H1 (cell line): ENCODE measurements at regions not wholly inside any gene's neighbourhood (a gene's known extent, or its start where the extent isn't known, plus 50 kb on each side); places are given as distances from the start of the nearest gene placed in this dataset.

ENCODE experiments used
- CTCF ChIA-PET: fragments of 300-600 bp; sonication (Branson Sonifier 250); formaldehyde crosslinking; loops from one replicate; lab custom pipeline; 2021; ENCODE audit not compliant: partially characterized antibody; lab: Charles Lee
- POLR2A ChIA-PET: fragments of 300-600 bp; sonication (Branson Sonifier 250); formaldehyde crosslinking; loops from one replicate; lab custom pipeline; 2021; ENCODE audit warnings: inconsistent platforms; ENCODE audit not compliant: partially characterized antibody; lab: Charles Lee
- DNase-seq, 2 experiments: peaks; one replicate each; pipeline versions ENCODE4 v3.0.0 to v3.0.0-alpha.2; 2010 to 2022; ENCODE audit warnings: low spot score in 2 of 2, low read depth in 1 of 2, mixed read lengths in 1 of 2
- FAIRE-seq: peaks from 2 replicates; lab custom pipeline; 2011; peaks lifted over from hg19 to GRCh38; lab: Jason Lieb, UNC
- H2AFZ ChIP-seq: 2 replicates; pipeline ENCODE4 v1.8.1; 2012; ENCODE audit warnings: low read length, inconsistent platforms
- H2AK5ac ChIP-seq: 2 replicates; pipeline ENCODE4 v1.6.1; 2013; ENCODE audit warnings: low read depth, low read length
- H2BK120ac ChIP-seq: replicated peaks from 2 replicates; pipeline ENCODE3; 2013; ENCODE audit warnings: low read depth, low read length, inconsistent platforms
- H2BK12ac ChIP-seq: 2 replicates; pipeline ENCODE4 v1.6.1; 2013; ENCODE audit warnings: low read depth, low read length
- H2BK15ac ChIP-seq: 2 replicates; pipeline ENCODE4 v1.6.1; 2013; ENCODE audit warnings: low read length
- H2BK20ac ChIP-seq: 2 replicates; pipeline ENCODE4 v1.6.1; 2013; ENCODE audit warnings: low read length
- H2BK5ac ChIP-seq: 2 replicates; pipeline ENCODE4 v1.6.1; 2013; ENCODE audit warnings: low read depth, low read length
- H3K14ac ChIP-seq: 2 replicates; pipeline ENCODE4 v1.6.1; 2013; ENCODE audit warnings: inconsistent platforms; ENCODE audit not compliant: insufficient read length
- H3K18ac ChIP-seq: 2 replicates; pipeline ENCODE4 v1.6.1; 2013; ENCODE audit warnings: low read length; ENCODE audit errors: extremely low read depth
- H3K23ac ChIP-seq: 2 replicates; pipeline ENCODE4 v1.6.1; 2013; ENCODE audit warnings: inconsistent platforms; ENCODE audit not compliant: insufficient read length
- H3K23me2 ChIP-seq: 2 replicates; pipeline ENCODE4 v1.6.1; 2013; ENCODE audit warnings: low read depth, low read length
- H3K27ac ChIP-seq: 2 replicates; pipeline ENCODE4 v1.6.1; 2011; ENCODE audit warnings: low read depth, low read length, inconsistent platforms
- H3K27me3 ChIP-seq, 4 experiments: replicated peaks in 1 of 4; 1 replicate in 1 of 4; 2 replicates in 3 of 4; pipeline versions ENCODE4 v1.6.1 to v1.8.1; 2011 to 2013; ENCODE audit warnings: low read length in 3 of 4, mild to moderate bottlenecking in 3 of 4, inconsistent platforms in 2 of 4, mixed read lengths in 2 of 4, moderate library complexity in 1 of 4; ENCODE audit not compliant: control insufficient read depth in 3 of 4, insufficient read depth in 3 of 4; ENCODE audit errors: extremely low read depth in 1 of 4
- H3K36me3 ChIP-seq, 4 experiments: 2 replicates each; pipeline versions ENCODE4 v1.6.1 to v1.8.1; 2011 to 2013; ENCODE audit warnings: mild to moderate bottlenecking in 4 of 4, low read length in 3 of 4, moderate library complexity in 2 of 4, control low read depth in 1 of 4, inconsistent platforms in 1 of 4; ENCODE audit not compliant: insufficient read depth in 4 of 4, control insufficient read depth in 2 of 4
- H3K4ac ChIP-seq: replicated peaks from 2 replicates; pipeline ENCODE3; 2013; ENCODE audit warnings: low read length, low read depth, mixed read lengths, inconsistent platforms; ENCODE audit not compliant: insufficient read length
- H3K4me1 ChIP-seq, 4 experiments: replicated peaks in 1 of 4; 1 replicate in 1 of 4; 2 replicates in 3 of 4; pipeline versions ENCODE4 v1.6.1 to v1.8.1; 2011 to 2013; ENCODE audit warnings: low read length in 3 of 4, inconsistent platforms in 2 of 4, mixed read lengths in 1 of 4; ENCODE audit not compliant: insufficient read depth in 4 of 4, control insufficient read depth in 3 of 4
- H3K4me2 ChIP-seq, 2 experiments: 2 replicates each; pipeline versions ENCODE4 v1.6.1 to v1.8.1; 2011 to 2013; ENCODE audit warnings: low read depth in 2 of 2, low read length in 2 of 2, control low read depth in 1 of 2, inconsistent platforms in 1 of 2, mild to moderate bottlenecking in 1 of 2; ENCODE audit not compliant: insufficient read depth in 1 of 2
- H3K4me3 ChIP-seq, 4 experiments: fragments of 200-600, 300-600 bp in 1 of 4; sonication (generic), shearing (Covaris generic), sonication (Bioruptor Twin) in 1 of 4; 2 replicates each; pipeline versions ENCODE4 v1.5.1 to v1.8.1; 2011 to 2016; ENCODE audit warnings: low read length in 4 of 4, low read depth in 3 of 4, control low read depth in 2 of 4, inconsistent platforms in 2 of 4, mild to moderate bottlenecking in 2 of 4, mixed read lengths in 1 of 4, moderate library complexity in 1 of 4; ENCODE audit not compliant: insufficient read depth in 2 of 4; ENCODE audit errors: extremely low read depth in 1 of 4
- H3K56ac ChIP-seq: replicated peaks from 2 replicates; pipeline ENCODE3; 2013; ENCODE audit warnings: low read depth, mild to moderate bottlenecking, mixed read lengths, low read length, inconsistent platforms; ENCODE audit not compliant: insufficient read length
- H3K79me1 ChIP-seq: 2 replicates; pipeline ENCODE4 v1.6.1; 2013; ENCODE audit warnings: low read depth, low read length, control low read depth
- H3K79me2 ChIP-seq, 2 experiments: 2 replicates each; pipeline versions ENCODE4 v1.6.1 to v1.8.1; 2012 to 2013; ENCODE audit warnings: low read length in 2 of 2, mild to moderate bottlenecking in 2 of 2, inconsistent platforms in 1 of 2; ENCODE audit not compliant: insufficient read depth in 2 of 2, control insufficient read depth in 1 of 2
- H3K9ac ChIP-seq, 4 experiments: replicated peaks in 1 of 4; 1 replicate in 1 of 4; 2 replicates in 3 of 4; pipeline versions ENCODE4 v1.6.1 to v1.8.1; 2011 to 2013; ENCODE audit warnings: low read depth in 3 of 4, low read length in 3 of 4, control low read depth in 2 of 4, mild to moderate bottlenecking in 2 of 4, moderate library complexity in 2 of 4, inconsistent platforms in 1 of 4; ENCODE audit errors: extremely low read depth in 1 of 4
- H3K9me3 ChIP-seq, 2 experiments: 2 replicates each; pipeline versions ENCODE4 v1.6.1 to v1.8.1; 2012 to 2013; ENCODE audit warnings: mild to moderate bottlenecking in 2 of 2, moderate library complexity in 2 of 2, control low read depth in 1 of 2, inconsistent platforms in 1 of 2, low read depth in 1 of 2, low read length in 1 of 2, mixed read lengths in 1 of 2; ENCODE audit not compliant: insufficient read depth in 2 of 2
- H4K20me1 ChIP-seq, 2 experiments: replicated peaks in 1 of 2; 2 replicates each; pipeline versions ENCODE3 to v1.8.1; 2011 to 2013; ENCODE audit warnings: inconsistent platforms in 2 of 2, low read length in 2 of 2, mild to moderate bottlenecking in 1 of 2; ENCODE audit not compliant: insufficient read depth in 2 of 2, control insufficient read depth in 1 of 2
- H4K5ac ChIP-seq: 2 replicates; pipeline ENCODE4 v1.6.1; 2013; ENCODE audit warnings: low read length, low read depth, mixed read lengths, inconsistent platforms; ENCODE audit not compliant: insufficient read length
- H4K8ac ChIP-seq: 2 replicates; pipeline ENCODE4 v1.8.0; 2013; ENCODE audit warnings: mild to moderate bottlenecking, moderate library complexity, low read length, inconsistent platforms; ENCODE audit not compliant: insufficient read depth; ENCODE audit errors: extremely low read depth
- H4K91ac ChIP-seq: replicated peaks from 2 replicates; pipeline ENCODE3; 2013; ENCODE audit warnings: low read length, mixed read lengths, inconsistent platforms; ENCODE audit not compliant: insufficient read length
- MAX ChIP-seq: IDR thresholded peaks from 2 replicates; pipeline ENCODE4 v1.6.1; 2012; ENCODE audit warnings: inconsistent platforms
- POU5F1 ChIP-seq: IDR thresholded peaks from 2 replicates; pipeline ENCODE4 v1.6.1; 2011; ENCODE audit warnings: low read depth, mild to moderate bottlenecking, low read length, moderate library complexity
- SIN3A ChIP-seq, 2 experiments: IDR thresholded peaks in 1 of 2; conservative IDR thresholded peaks in 1 of 2; 2 replicates each; pipeline ENCODE4 v1.6.1; 2011 to 2012; ENCODE audit warnings: low read length in 2 of 2, improper control_type of control experiment in 1 of 2, low read depth in 1 of 2, mild to moderate bottlenecking in 1 of 2
- YY1 ChIP-seq: IDR thresholded peaks from 2 replicates; pipeline ENCODE4 v1.6.1; 2011; ENCODE audit warnings: low read depth, mild to moderate bottlenecking, low read length
- WGBS, 2 experiments: shearing (Covaris generic) in 1 of 2; methylation state at CpG; one replicate each; pipeline versions ENCODE4 v1.1.6 to v1.1.7; 2013 to 2015; ENCODE audit warnings: low lambda C conversion rate in 2 of 2, mixed read lengths in 2 of 2, inconsistent platforms in 1 of 2, low coverage in 1 of 2, missing lambda C conversion rate in 1 of 2; ENCODE audit not compliant: insufficient replicate concordance in 2 of 2, insufficient coverage in 1 of 2, insufficient read length in 1 of 2; ENCODE audit errors: extremely low coverage in 1 of 2, missing lambda C conversion rate in 1 of 2; 5-methylcytosine and 5-hydroxymethylcytosine counted together

- Histone ChIP-seq H2AK5ac (no peak overlapping the region), H4K20me1 (no peaks in the 10 kb centered on the region), H3K18ac (no peak overlapping the region), H2AFZ (no peak overlapping the region), H3K4ac (no peak overlapping the region), H2BK15ac (no peak overlapping the region), H3K4me2 (no peak overlapping the region), H2BK12ac (no peak overlapping the region), H3K23me2 (no peaks in the 10 kb centered on the region), H3K79me2 (no peaks in the 10 kb centered on the region), H3K27me3 (no peaks in the 10 kb centered on the region), H3K23ac (no peak overlapping the region), H3K9ac (no peak overlapping the region), H3K4me1 (peaks cover 0 to 9% (median 3%) of the 10 kb centered on the region in 4 experiments; a peak in 4 of 7 replicates), H4K91ac (no peak overlapping the region), H3K56ac (no peak overlapping the region), H3K27ac (no peak overlapping the region), H2BK5ac (no peak overlapping the region), H4K8ac (no peak overlapping the region), H2BK20ac (no peak overlapping the region), H4K5ac (no peak overlapping the region), H3K14ac (no peak overlapping the region), H3K4me3 (no peak overlapping the region), H2BK120ac (no peak overlapping the region), H3K79me1 (no peaks in the 10 kb centered on the region), H3K9me3 (peaks cover 0 to 4% of the 10 kb centered on the region in 2 experiments; a peak in 1 of 4 replicates), H3K36me3 (no peaks in the 10 kb centered on the region)
- DNase-seq (no peak), FAIRE-seq (no peak)
- ChIA-PET CTCF (no interaction called here), POLR2A (no interaction called here)
- 90% methylated on average over 3 of the region's 3 CpGs; no CpG with 5 or more reads in 1 of the 2 experiments for WGBS, 2 experiments
- TF ChIP-seq POU5F1 (no peak), MAX (no peak), YY1 (no peak), SIN3A (conservative IDR thresholded peaks at IDR 0.05 in 1 of 2, IDR thresholded peaks at IDR 0.05 in 1 of 2; ENCODE audit: low read depth in 1 of 2, low read length in 2 of 2) (no peak)
These were observed 109.7 kb upstream of the HS6ST1 start for GRCh38 chr2:128428415-128428814.
